ENCODE measurements at regions not wholly inside any gene's neighbourhood (a gene's known extent, or its start where the extent isn't known, plus 50 kb on each side); places are given as distances from the start of the nearest gene placed in this dataset.

DNA sequence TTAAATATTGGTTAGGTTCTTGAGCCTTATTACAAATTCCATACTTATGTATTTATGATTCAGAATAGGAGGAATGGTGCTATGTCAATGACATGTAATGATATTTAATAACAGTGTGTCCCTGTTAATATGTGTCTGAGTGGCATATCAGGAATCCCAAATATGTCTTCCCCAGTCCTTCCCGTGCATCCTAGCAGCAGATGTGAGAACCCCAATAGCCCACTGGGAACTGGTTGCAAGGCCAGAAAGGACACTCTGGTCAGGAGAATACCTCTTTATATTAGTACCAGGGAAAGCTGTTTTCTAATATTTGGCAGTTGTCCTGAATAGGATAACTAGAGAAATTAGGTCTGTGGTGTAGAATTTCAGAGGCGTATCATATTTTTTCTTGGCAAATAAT lies 159.1 kb upstream of the PDE7B start:
- TF ChIP-seq SP1 (IDR thresholded peaks at IDR 0.05; ENCODE audit: low read depth, low read length), result no peak
- TF ChIP-seq, protein P1, sequence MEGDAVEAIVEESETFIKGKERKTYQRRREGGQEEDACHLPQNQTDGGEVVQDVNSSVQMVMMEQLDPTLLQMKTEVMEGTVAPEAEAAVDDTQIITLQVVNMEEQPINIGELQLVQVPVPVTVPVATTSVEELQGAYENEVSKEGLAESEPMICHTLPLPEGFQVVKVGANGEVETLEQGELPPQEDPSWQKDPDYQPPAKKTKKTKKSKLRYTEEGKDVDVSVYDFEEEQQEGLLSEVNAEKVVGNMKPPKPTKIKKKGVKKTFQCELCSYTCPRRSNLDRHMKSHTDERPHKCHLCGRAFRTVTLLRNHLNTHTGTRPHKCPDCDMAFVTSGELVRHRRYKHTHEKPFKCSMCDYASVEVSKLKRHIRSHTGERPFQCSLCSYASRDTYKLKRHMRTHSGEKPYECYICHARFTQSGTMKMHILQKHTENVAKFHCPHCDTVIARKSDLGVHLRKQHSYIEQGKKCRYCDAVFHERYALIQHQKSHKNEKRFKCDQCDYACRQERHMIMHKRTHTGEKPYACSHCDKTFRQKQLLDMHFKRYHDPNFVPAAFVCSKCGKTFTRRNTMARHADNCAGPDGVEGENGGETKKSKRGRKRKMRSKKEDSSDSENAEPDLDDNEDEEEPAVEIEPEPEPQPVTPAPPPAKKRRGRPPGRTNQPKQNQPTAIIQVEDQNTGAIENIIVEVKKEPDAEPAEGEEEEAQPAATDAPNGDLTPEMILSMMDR (IDR thresholded peaks at IDR 0.05; ENCODE audit: control extremely low read depth in 1 of 3, insufficient read depth in 1 of 3, low read depth in 1 of 3, low read length in 3 of 3), result no peak
- TF ChIP-seq, protein P2, sequence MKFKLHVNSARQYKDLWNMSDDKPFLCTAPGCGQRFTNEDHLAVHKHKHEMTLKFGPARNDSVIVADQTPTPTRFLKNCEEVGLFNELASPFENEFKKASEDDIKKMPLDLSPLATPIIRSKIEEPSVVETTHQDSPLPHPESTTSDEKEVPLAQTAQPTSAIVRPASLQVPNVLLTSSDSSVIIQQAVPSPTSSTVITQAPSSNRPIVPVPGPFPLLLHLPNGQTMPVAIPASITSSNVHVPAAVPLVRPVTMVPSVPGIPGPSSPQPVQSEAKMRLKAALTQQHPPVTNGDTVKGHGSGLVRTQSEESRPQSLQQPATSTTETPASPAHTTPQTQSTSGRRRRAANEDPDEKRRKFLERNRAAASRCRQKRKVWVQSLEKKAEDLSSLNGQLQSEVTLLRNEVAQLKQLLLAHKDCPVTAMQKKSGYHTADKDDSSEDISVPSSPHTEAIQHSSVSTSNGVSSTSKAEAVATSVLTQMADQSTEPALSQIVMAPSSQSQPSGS (IDR thresholded peaks at IDR 0.05; ENCODE audit: low read length), result no peak
- no peak for TF ChIP-seq POLR2A (IDR thresholded peaks at IDR 0.05; ENCODE audit: control extremely low read depth in 1 of 2, low read depth in 2 of 2, low read length in 2 of 2)
- TF ChIP-seq EP300 (IDR thresholded peaks at IDR 0.05; ENCODE audit: borderline replicate concordance in 1 of 2, low read depth in 2 of 2, low read length in 2 of 2), result no peak
